AG04450 (cell line): ENCODE measurements at regions not wholly inside any gene's neighbourhood (a gene's known extent, or its start where the extent isn't known, plus 50 kb on each side); places are given as distances from the start of the nearest gene placed in this dataset.

ENCODE experiments used
- CTCF ChIA-PET: fragments of 300-600, 350-600 bp; formaldehyde crosslinking; extraction: SDS; loops from one replicate; lab custom pipeline; 2022; ENCODE audit warnings: antibody characterized with exemption, inconsistent platforms; lab: Charles Lee
- POLR2A ChIA-PET: fragments of 350-600 bp; formaldehyde crosslinking; extraction: SDS; loops from one replicate; lab custom pipeline; 2021; ENCODE audit warnings: antibody characterized with exemption, inconsistent platforms; lab: Yijun Ruan, JAX
- DNase-seq: peaks from one replicate; pipeline ENCODE4 v3.0.0-alpha.2; 2011; ENCODE audit warnings: low read depth, low spot score
- H3K27ac ChIP-seq: one replicate; pipeline ENCODE4 v1.5.1; 2012; ENCODE audit warnings: low read depth, low read length, control low read depth
- H3K27me3 ChIP-seq: one replicate; pipeline ENCODE4 v1.6.0; 2012; ENCODE audit warnings: low read length; ENCODE audit not compliant: control insufficient read depth, insufficient read depth
- H3K4me3 ChIP-seq: 2 replicates; pipeline ENCODE4 v1.5.1; 2011; ENCODE audit warnings: mild to moderate bottlenecking, low read depth, low read length, control low read depth
- H3K9me3 ChIP-seq: 2 replicates; pipeline ENCODE4 v1.5.1; 2012; ENCODE audit warnings: low read length; ENCODE audit not compliant: control insufficient read depth, insufficient read depth
- CTCF ChIP-seq: IDR thresholded peaks from 2 replicates; pipeline ENCODE4 v1.5.1; 2011; ENCODE audit warnings: low read depth, low read length, control low read depth, inconsistent platforms

- Histone ChIP-seq H3K4me3 (no peak overlapping the region), H3K9me3 (no peaks in the 10 kb centered on the region), H3K27ac (no peak overlapping the region), H3K27me3 (no peaks in the 10 kb centered on the region)
- no peak for TF ChIP-seq CTCF
- ChIA-PET POLR2A (no interaction called here), CTCF (interaction anchor here (0.7 to 1.5 kb wide), 2 partner anchors 20 to 263 kb away, joined by 3 read pairs; no protein-coding TSS in a partner anchor)
- DNase-seq: no peak
Observed at GRCh38 chr9:108291586-108291932, 564.2 kb downstream of the ACTL7B start.

GRCh38 chr9:108290839-108291585 lies 564.8 kb downstream of the ACTL7B start:
- no peaks in the 10 kb centered on the region for H3K9me3 ChIP-seq
- ChIA-PET CTCF (no interaction called here), POLR2A (no interaction called here)
- no peak for DNase-seq
- no peak overlapping the region for H3K4me3 ChIP-seq
- no peak for TF ChIP-seq CTCF
- no peak overlapping the region for H3K27ac ChIP-seq
- H3K27me3 ChIP-seq: no peaks in the 10 kb centered on the region

- POLR2A ChIA-PET: interaction anchor here (0.5 kb wide), 1 partner anchor 862 kb away, joined by 3 read pairs; no protein-coding TSS in a partner anchor
- no peaks in the 10 kb centered on the region for H3K9me3 ChIP-seq
- DNase-seq: no peak
- H3K27ac ChIP-seq: no peak overlapping the region
- H3K27me3 ChIP-seq: no peaks in the 10 kb centered on the region
- no peak for TF ChIP-seq CTCF
- CTCF ChIA-PET: no interaction called here
- no peak overlapping the region for H3K4me3 ChIP-seq
Observed at GRCh38 chr9:108286638-108287206, 569.1 kb downstream of the ACTL7B start.

GRCh38 chr9:108283696-108284095 lies 572.1 kb downstream of the ACTL7B start:
- no peak for TF ChIP-seq CTCF
- Histone ChIP-seq H3K9me3 (no peaks in the 10 kb centered on the region), H3K27ac (no peak overlapping the region), H3K4me3 (no peak overlapping the region), H3K27me3 (no peaks in the 10 kb centered on the region)
- POLR2A ChIA-PET: no interaction called here
- CTCF ChIA-PET: interaction anchor here (0.9 to 1.7 kb wide), 3 partner anchors 10 to 282 kb away, joined by 4 to 8 read pairs (median 6); no protein-coding TSS in a partner anchor
- DNase-seq: no peak

GRCh38 chr9:108282872-108283271 lies 572.9 kb downstream of the ACTL7B start:
- ChIA-PET POLR2A (no interaction called here), CTCF (interaction anchor here (1.0 to 1.7 kb wide), 4 partner anchors 9 to 283 kb away, joined by 3 to 8 read pairs (median 5); no protein-coding TSS in a partner anchor)
- Histone ChIP-seq H3K27ac (no peak overlapping the region), H3K4me3 (no peak overlapping the region), H3K9me3 (no peaks in the 10 kb centered on the region), H3K27me3 (no peaks in the 10 kb centered on the region)
- DNase-seq: no peak
- TF ChIP-seq CTCF: peak; percentile 34
